WI38 (cell line): ENCODE measurements at regions not wholly inside any gene's neighbourhood (a gene's known extent, or its start where the extent isn't known, plus 50 kb on each side); places are given as distances from the start of the nearest gene placed in this dataset.
"Not testable (repeated sequence)": the region's sequence is repeated elsewhere in the genome, so short reads cannot be mapped to it uniquely, and the experiment has no call there.

ENCODE experiments used
- H3K4me3 ChIP-seq: 2 replicates; pipeline ENCODE4 v1.5.1; 2011; ENCODE audit warnings: low read depth, mild to moderate bottlenecking, control low read depth, low read length
- TF ChIP-seq, protein P1 (sequence below): IDR thresholded peaks from 2 replicates; pipeline ENCODE4 v1.5.1; 2012; ENCODE audit warnings: low read depth, mild to moderate bottlenecking, control low read depth, low read length

DNA sequence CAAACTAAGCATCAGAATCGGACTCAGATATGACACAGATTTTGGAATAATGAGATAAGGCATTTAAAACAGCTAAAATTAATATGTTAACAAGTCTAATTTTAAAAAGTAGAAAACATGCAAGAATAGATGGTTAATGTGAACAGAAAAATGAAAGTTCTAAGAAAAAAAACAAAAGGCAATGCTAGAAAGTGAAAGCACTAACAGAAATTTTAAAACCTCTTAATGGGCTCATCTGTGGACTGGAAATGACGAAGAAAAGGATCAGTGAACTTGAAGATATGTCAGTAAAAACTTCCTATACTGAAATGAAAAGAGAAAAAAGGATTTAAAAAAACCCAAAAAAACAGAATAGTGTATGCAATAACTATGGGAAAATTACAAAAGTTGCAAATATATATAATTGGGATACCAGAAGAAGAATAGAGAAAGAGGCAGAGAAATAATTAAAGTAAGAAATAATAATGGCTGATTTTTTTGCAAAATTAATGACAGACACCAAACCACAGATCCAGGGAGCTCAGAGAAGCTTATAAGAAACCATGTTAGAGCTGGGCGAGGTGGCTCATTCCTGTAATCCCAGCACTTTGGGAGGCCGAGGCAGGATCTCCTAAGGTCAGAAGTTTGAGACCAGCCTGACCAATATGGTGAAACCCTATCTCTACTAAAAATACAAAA lies 61.7 kb upstream of the KIF13A start:
- no peak overlapping the region for H3K4me3 ChIP-seq
- TF ChIP-seq, protein P1, sequence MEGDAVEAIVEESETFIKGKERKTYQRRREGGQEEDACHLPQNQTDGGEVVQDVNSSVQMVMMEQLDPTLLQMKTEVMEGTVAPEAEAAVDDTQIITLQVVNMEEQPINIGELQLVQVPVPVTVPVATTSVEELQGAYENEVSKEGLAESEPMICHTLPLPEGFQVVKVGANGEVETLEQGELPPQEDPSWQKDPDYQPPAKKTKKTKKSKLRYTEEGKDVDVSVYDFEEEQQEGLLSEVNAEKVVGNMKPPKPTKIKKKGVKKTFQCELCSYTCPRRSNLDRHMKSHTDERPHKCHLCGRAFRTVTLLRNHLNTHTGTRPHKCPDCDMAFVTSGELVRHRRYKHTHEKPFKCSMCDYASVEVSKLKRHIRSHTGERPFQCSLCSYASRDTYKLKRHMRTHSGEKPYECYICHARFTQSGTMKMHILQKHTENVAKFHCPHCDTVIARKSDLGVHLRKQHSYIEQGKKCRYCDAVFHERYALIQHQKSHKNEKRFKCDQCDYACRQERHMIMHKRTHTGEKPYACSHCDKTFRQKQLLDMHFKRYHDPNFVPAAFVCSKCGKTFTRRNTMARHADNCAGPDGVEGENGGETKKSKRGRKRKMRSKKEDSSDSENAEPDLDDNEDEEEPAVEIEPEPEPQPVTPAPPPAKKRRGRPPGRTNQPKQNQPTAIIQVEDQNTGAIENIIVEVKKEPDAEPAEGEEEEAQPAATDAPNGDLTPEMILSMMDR: no peak

- H3K4me3 ChIP-seq: no peak overlapping the region
- TF ChIP-seq, protein P1: no peak
Measured at GRCh38 chr6:18047406-18047805, 60.0 kb upstream of the KIF13A start.

- TF ChIP-seq, protein P1: no peak
- H3K4me3 ChIP-seq: no peak overlapping the region
Measured at GRCh38 chr6:18045507-18045906, 58.1 kb upstream of the KIF13A start.

DNA sequence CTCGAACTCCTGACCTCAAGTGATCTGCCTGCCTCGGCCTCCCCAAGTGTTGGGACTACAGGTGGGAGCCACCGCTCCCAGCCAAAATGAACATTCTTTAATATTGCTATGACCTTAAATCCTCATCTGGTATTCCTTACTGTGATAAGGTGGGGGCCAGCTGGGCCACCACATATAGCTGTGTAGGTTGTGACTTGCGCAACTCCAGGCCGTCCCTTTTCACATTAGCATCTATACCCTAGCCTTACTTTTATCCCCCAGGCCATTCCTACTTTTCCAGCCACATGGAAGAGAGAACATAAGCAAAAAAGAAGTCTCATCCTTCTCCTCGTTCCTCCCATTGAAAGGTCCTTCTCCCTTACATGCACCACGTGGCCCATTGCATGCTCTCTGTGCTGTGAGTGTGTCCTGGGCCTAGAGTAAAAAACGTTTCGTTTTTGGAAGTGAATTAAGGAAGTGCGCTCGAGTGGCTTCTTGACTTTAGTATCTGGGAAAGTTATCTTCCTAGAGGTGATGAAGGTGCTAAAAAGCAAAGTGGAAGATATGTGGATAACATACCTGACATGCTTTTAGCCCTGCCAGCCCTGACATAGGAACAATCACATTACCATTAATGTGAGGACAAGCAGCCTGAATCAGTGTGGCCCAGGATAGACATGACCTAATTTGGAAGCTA lies 56.8 kb upstream of the KIF13A start:
- H3K4me3 ChIP-seq: no peak overlapping the region
- TF ChIP-seq, protein P1: no peak

DNA sequence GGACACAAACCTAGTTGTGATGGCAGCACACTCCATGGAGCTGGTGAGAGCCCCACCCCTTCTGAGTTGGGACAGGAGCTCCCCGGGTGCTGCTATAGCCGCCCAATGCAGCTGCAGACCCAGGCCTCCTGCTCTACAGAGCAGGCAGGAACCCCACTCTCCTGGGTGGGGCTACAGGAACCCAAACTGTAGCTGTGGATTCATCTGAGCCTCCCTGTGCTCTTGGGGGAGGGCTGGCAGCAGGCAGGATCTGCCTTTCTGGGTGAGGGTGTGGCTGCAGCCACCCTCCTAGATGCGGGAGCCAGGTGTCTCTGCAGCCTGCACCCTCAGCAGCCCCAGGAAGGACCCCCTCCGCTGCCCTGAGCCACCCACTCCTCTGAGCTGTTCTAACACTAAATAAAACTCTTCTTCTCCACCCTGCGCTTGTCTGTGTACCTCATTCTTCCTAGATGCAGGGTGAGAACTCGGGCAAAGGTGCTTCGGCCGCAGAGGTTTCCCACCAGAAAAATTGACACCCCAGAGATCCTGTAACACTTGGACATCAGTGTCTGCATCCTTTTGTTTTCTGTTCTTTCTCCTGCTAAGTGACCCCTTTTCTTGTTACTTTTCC lies 55.2 kb upstream of the KIF13A start:
- H3K4me3 ChIP-seq: no peak overlapping the region
- TF ChIP-seq, protein P1: no peak

GRCh38 chr6:18039481-18039880 lies 52.0 kb upstream of the KIF13A start:
- H3K4me3 ChIP-seq: no peak overlapping the region
- TF ChIP-seq, protein P1: no peak

DNA sequence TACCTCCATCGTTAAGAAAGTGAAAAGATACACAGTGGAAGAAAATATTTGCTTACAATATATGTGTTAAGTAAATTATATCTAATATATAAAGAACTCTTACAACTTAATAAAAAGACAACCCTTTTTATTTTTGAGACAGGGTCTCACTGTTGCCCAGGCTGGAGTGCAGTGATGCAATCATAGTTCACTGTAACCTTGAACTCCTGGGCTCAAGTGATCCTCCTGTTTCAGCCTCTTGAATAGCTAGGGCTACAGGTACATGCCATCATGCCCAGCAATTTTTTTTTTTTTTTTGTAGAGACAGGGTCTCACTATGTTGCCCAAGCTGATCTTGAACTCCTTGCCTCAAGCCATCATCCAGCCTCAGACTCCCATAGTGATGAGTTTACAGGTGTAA lies 50.8 kb upstream of the KIF13A start:
- not testable (repeated sequence) for H3K4me3 ChIP-seq
